ENCODE measurements at regions not wholly inside any gene's neighbourhood (a gene's known extent, or its start where the extent isn't known, plus 50 kb on each side); places are given as distances from the start of the nearest gene placed in this dataset.
A peak's percentile ranks its signal among the peaks of the same experiment; 100 is the strongest.

- H2BK120ac ChIP-seq (replicated peaks; ENCODE audit: low read depth, low read length): no peak overlapping the region
- H3K9me3 ChIP-seq (ENCODE audit: insufficient read depth in 2 of 2, low read depth in 1 of 2, low read length in 1 of 2): no peaks in the 10 kb centered on the region
- no peak overlapping the region for H3K18ac ChIP-seq (ENCODE audit: extremely low read depth, low read length)
- WGBS, 2 experiments (ENCODE audit: extremely low coverage in 1 of 2, insufficient coverage in 1 of 2, insufficient read length in 1 of 2, insufficient replicate concordance in 2 of 2, low coverage in 1 of 2, low lambda C conversion rate in 2 of 2, missing lambda C conversion rate in 1 of 2): 92% methylated on average over 3 of the region's 3 CpGs; no CpG with 5 or more reads in 1 of the 2 experiments
- no peak overlapping the region for H3K56ac ChIP-seq (replicated peaks; ENCODE audit: insufficient read length, low read depth, low read length)
- H3K23ac ChIP-seq (ENCODE audit: insufficient read length): no peak overlapping the region
- peaks cover 0 to 6% (median 0%) of the 10 kb centered on the region in 4 experiments; a peak in 1 of 7 replicates for H3K4me1 ChIP-seq (replicated peaks in 1 of 4; ENCODE audit: control insufficient read depth in 3 of 4, insufficient read depth in 4 of 4, low read length in 3 of 4)
- CTCF ChIA-PET (ENCODE audit: partially characterized antibody): interaction anchor here (1.1 to 5.6 kb wide), 6 partner anchors 17 to 254 kb away, joined by 3 to 32 read pairs (median 3); no protein-coding TSS in a partner anchor
- H3K36me3 ChIP-seq (ENCODE audit: control insufficient read depth in 2 of 4, insufficient read depth in 4 of 4, low read length in 3 of 4): no peaks in the 10 kb centered on the region
- no peaks in the 10 kb centered on the region for H3K79me1 ChIP-seq (ENCODE audit: low read depth, low read length)
- no peak overlapping the region for H2BK20ac ChIP-seq (ENCODE audit: low read length)
- H4K5ac ChIP-seq (ENCODE audit: insufficient read length, low read depth, low read length): no peak overlapping the region
- FAIRE-seq: no peak
- no peak overlapping the region for H3K27ac ChIP-seq (ENCODE audit: low read depth, low read length)
- no peak overlapping the region for H3K4me2 ChIP-seq (ENCODE audit: insufficient read depth in 1 of 2, low read depth in 2 of 2, low read length in 2 of 2)
- DNase-seq (ENCODE audit: low read depth in 1 of 2, low spot score in 2 of 2): no peak
- POLR2A ChIA-PET (ENCODE audit: partially characterized antibody): no interaction called here
- no peak overlapping the region for H4K91ac ChIP-seq (replicated peaks; ENCODE audit: insufficient read length, low read length)
- H3K9ac ChIP-seq (replicated peaks in 1 of 4; ENCODE audit: extremely low read depth in 1 of 4, low read depth in 3 of 4, low read length in 3 of 4): no peak overlapping the region
- no peak overlapping the region for H4K8ac ChIP-seq (ENCODE audit: extremely low read depth, insufficient read depth, low read length)
- H3K27me3 ChIP-seq (replicated peaks in 1 of 4; ENCODE audit: control insufficient read depth in 3 of 4, extremely low read depth in 1 of 4, insufficient read depth in 3 of 4, low read length in 3 of 4): no peaks in the 10 kb centered on the region
- H2BK5ac ChIP-seq (ENCODE audit: low read depth, low read length): no peak overlapping the region
- no peaks in the 10 kb centered on the region for H3K23me2 ChIP-seq (ENCODE audit: low read depth, low read length)
- H3K14ac ChIP-seq (ENCODE audit: insufficient read length): no peak overlapping the region
- H3K4ac ChIP-seq (replicated peaks; ENCODE audit: insufficient read length, low read depth, low read length): no peak overlapping the region
- H3K4me3 ChIP-seq (ENCODE audit: extremely low read depth in 1 of 4, insufficient read depth in 2 of 4, low read depth in 3 of 4, low read length in 4 of 4): no peak overlapping the region
- no peak overlapping the region for H2AFZ ChIP-seq (ENCODE audit: low read length)
- no peak overlapping the region for H2AK5ac ChIP-seq (ENCODE audit: low read depth, low read length)
- H4K20me1 ChIP-seq (replicated peaks in 1 of 2; ENCODE audit: control insufficient read depth in 1 of 2, insufficient read depth in 2 of 2, low read length in 2 of 2): no peaks in the 10 kb centered on the region
- peak overlapping the region; percentile 21; the same call in 1 of the 2 replicates for H2BK12ac ChIP-seq (ENCODE audit: low read depth, low read length)
- no peaks in the 10 kb centered on the region for H3K79me2 ChIP-seq (ENCODE audit: control insufficient read depth in 1 of 2, insufficient read depth in 2 of 2, low read length in 2 of 2)
- H2BK15ac ChIP-seq (ENCODE audit: low read length): no peak overlapping the region
- no peak for TF ChIP-seq PHF8 (conservative IDR thresholded peaks at IDR 0.05; ENCODE audit: low read depth, low read length)
- no peak for TF ChIP-seq SAP30 (IDR thresholded peaks at IDR 0.05; ENCODE audit: insufficient read depth, insufficient replicate concordance, low read length)
- TF ChIP-seq KDM1A (IDR thresholded peaks at IDR 0.05; ENCODE audit: borderline replicate concordance, low read length): no peak
- no peak for TF ChIP-seq SP4 (IDR thresholded peaks at IDR 0.05; ENCODE audit: low read length)
- no peak for TF ChIP-seq ATF3 (IDR thresholded peaks at IDR 0.05; ENCODE audit: insufficient read depth, low read depth, low read length)
- TF ChIP-seq TBP (IDR thresholded peaks at IDR 0.05; ENCODE audit: low read depth, low read length): no peak
- TF ChIP-seq E2F6 (IDR thresholded peaks at IDR 0.05): no peak
- no peak for TF ChIP-seq EP300 (IDR thresholded peaks at IDR 0.05; ENCODE audit: borderline replicate concordance in 1 of 2, low read depth in 2 of 2, low read length in 2 of 2)
- TF ChIP-seq POU5F1 (IDR thresholded peaks at IDR 0.05; ENCODE audit: low read depth, low read length): no peak
- no peak for TF ChIP-seq TCF12 (IDR thresholded peaks at IDR 0.05; ENCODE audit: low read depth, low read length)
- TF ChIP-seq CHD1 (IDR thresholded peaks at IDR 0.05; ENCODE audit: low read depth, low read length): no peak
Observed at GRCh38 chr5:171592736-171593135, 173.3 kb downstream of the FGF18 start.

All from H1 (cell line).